PC-9 (cell line): ENCODE measurements at regions not wholly inside any gene's neighbourhood (a gene's known extent, or its start where the extent isn't known, plus 50 kb on each side); places are given as distances from the start of the nearest gene placed in this dataset.
A peak's percentile ranks its signal among the peaks of the same experiment; 100 is the strongest.

ENCODE experiments used
- BruUV-seq: library from RNA; stranded (reverse); fragments of 400-500 nt; replicated peaks from 2 replicates; lab custom pipeline; 2021; lab: Mats Ljungman, UMichigan
- CTCF ChIA-PET: fragments of 300-600 bp; sonication (Branson Sonifier 250); formaldehyde crosslinking; loops from one replicate; lab custom pipeline; 2022; ENCODE audit warnings: antibody characterized with exemption; lab: Charles Lee
- POLR2A ChIA-PET: fragments of 300-600 bp; sonication (Branson Sonifier 250); formaldehyde crosslinking; loops from one replicate; lab custom pipeline; 2022; ENCODE audit warnings: antibody characterized with exemption; ENCODE audit not compliant: unreplicated experiment; lab: Charles Lee
- DNase-seq, 2 experiments: peaks; one replicate each; pipeline versions ENCODE4 v3.0.0 to v3.0.0-alpha.2; 2015 to 2022; ENCODE audit warnings: mixed read lengths in 1 of 2
- H2AFZ ChIP-seq: fragments of 200-600 bp; sonication (generic); 2 replicates; pipeline ENCODE4 v1.8.1; 2017; ENCODE audit warnings: antibody characterized with exemption
- H3F3A ChIP-seq: fragments of 200-600 bp; sonication (generic); 2 replicates; pipeline ENCODE4 v1.8.1; 2017; ENCODE audit warnings: antibody characterized with exemption, mild to moderate bottlenecking, low read depth; ENCODE audit not compliant: insufficient read depth
- H3K27ac ChIP-seq: fragments of 200-600 bp; sonication (generic); 2 replicates; pipeline ENCODE4 v1.6.1; 2016; ENCODE audit warnings: mixed run types
- H3K27me3 ChIP-seq: fragments of 200-600 bp; sonication (generic); 2 replicates; pipeline ENCODE4 v1.6.1; 2016; ENCODE audit warnings: low read depth, mixed run types; ENCODE audit not compliant: insufficient read depth
- H3K36me3 ChIP-seq: fragments of 200-600 bp; sonication (generic); 2 replicates; pipeline ENCODE4 v1.6.1; 2016; ENCODE audit warnings: low read depth, mixed run types
- H3K4me1 ChIP-seq: fragments of 200-600 bp; sonication (generic); replicated peaks from 2 replicates; pipeline ENCODE4 v1.6.1; 2016; ENCODE audit warnings: mixed run types; ENCODE audit not compliant: insufficient read depth
- H3K4me2 ChIP-seq: fragments of 200-600 bp; sonication (generic); 2 replicates; pipeline ENCODE4 v1.6.1; 2017; ENCODE audit warnings: mixed run types
- H3K4me3 ChIP-seq: fragments of 200-600 bp; sonication (generic); 2 replicates; pipeline ENCODE4 v1.6.1; 2016; ENCODE audit warnings: mixed run types
- H3K79me2 ChIP-seq: fragments of 200-600 bp; sonication (generic); 2 replicates; pipeline ENCODE4 v1.6.1; 2017; ENCODE audit warnings: low read depth, mixed run types
- H3K9me2 ChIP-seq: fragments of 200-600 bp; sonication (generic); 2 replicates; pipeline ENCODE4 v1.8.1; 2017; ENCODE audit warnings: mild to moderate bottlenecking; ENCODE audit not compliant: insufficient read depth
- H3K9me3 ChIP-seq: fragments of 200-600 bp; sonication (generic); 2 replicates; pipeline ENCODE4 v1.8.1; 2016; ENCODE audit warnings: low read depth; ENCODE audit not compliant: insufficient read depth
- H4K20me1 ChIP-seq: fragments of 200-600 bp; sonication (generic); 2 replicates; pipeline ENCODE4 v1.8.1; 2017; ENCODE audit not compliant: insufficient read depth
- CTCF ChIP-seq: fragments of 200-600 bp; sonication (generic); conservative IDR thresholded peaks from 2 replicates; pipeline ENCODE4 v1.6.1; 2017; ENCODE audit warnings: mixed run types, antibody characterized with exemption, mild to moderate bottlenecking, moderate library complexity
- EZH2 ChIP-seq: fragments of 200-600 bp; sonication (generic); IDR thresholded peaks from 2 replicates; pipeline ENCODE4 v1.8.0; 2017; ENCODE audit warnings: antibody characterized with exemption, low read depth
- intact Hi-C: fragments of 100-400 bp; cut with micrococcal nuclease; formaldehyde crosslinking; loops from one replicate; pipeline ENCODE4 v1.10.0; 2022; ENCODE audit not compliant: unreplicated experiment

DNA sequence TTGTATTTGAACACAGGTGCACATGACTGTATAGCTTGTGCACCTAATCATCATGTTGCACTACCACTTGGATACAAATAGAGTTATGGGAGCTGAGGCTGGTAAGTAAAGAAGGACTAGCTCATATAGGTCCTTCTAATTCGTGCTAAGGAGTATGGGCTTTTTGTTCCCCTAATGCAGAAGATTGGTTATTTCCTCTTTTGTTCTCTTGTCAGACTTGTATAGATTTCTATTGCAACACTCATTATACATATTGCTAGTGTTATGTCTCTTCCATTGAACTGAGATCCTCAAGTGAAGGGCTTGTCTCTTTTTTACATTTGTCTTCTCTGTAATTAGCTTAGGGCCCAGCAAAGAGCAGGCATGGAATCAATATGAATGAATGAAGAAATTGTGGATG, 54.1 kb upstream of the ARHGAP20 start:
- intact Hi-C loops, result no loop called here

DNA sequence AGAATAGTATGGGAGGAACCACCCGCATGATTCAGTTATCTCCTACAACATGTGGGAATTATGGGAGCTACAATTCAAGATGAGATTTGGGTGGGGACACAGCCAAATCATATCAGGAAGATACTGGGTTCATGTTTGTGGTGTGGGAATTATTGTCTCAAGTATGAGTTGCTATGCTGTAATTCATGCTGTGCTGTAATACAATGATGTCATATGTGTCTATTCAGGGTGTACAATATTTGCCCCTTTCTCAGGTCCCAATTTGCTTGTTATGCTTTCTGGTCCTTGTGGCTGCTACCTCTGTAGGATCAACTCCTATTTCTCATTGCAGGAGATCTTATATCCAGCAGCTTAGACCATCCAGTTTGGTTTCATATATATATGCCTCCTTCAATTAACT, 52.2 kb upstream of the ARHGAP20 start:
- Histone ChIP-seq H3K4me3 (no peak overlapping the region), H3K4me1 (no peaks in the 10 kb centered on the region), H3K9me2 (no peaks in the 10 kb centered on the region), H3K9me3 (no peaks in the 10 kb centered on the region), H3K79me2 (no peaks in the 10 kb centered on the region), H2AFZ (no peak overlapping the region), H4K20me1 (no peaks in the 10 kb centered on the region), H3K4me2 (no peak overlapping the region), H3K27me3 (no peaks in the 10 kb centered on the region), H3F3A (no peaks in the 10 kb centered on the region), H3K36me3 (no peaks in the 10 kb centered on the region), H3K27ac (no peak overlapping the region)
- ChIA-PET CTCF (no interaction called here), POLR2A (no interaction called here)
- peak in 1 of 2 experiments; percentile 21 for DNase-seq
- BruUV-seq, result no TSS peak
- TF ChIP-seq EZH2 (no peak), CTCF (no peak)
- intact Hi-C loops, result no loop called here

More for the DNA sequence above, 54.1 kb upstream of the ARHGAP20 start:
- no TSS peak for BruUV-seq
- CTCF ChIA-PET, result no interaction called here
- Histone ChIP-seq H3F3A (no peaks in the 10 kb centered on the region), H3K9me3 (no peaks in the 10 kb centered on the region), H3K4me3 (no peak overlapping the region), H3K4me2 (no peak overlapping the region), H3K36me3 (no peaks in the 10 kb centered on the region), H3K79me2 (no peaks in the 10 kb centered on the region), H4K20me1 (no peaks in the 10 kb centered on the region), H3K27me3 (no peaks in the 10 kb centered on the region), H3K9me2 (no peaks in the 10 kb centered on the region), H2AFZ (no peak overlapping the region), H3K27ac (no peak overlapping the region), H3K4me1 (no peaks in the 10 kb centered on the region)
- POLR2A ChIA-PET, result no interaction called here
- TF ChIP-seq CTCF (no peak), EZH2 (no peak)
- DNase-seq, result no peak

DNA sequence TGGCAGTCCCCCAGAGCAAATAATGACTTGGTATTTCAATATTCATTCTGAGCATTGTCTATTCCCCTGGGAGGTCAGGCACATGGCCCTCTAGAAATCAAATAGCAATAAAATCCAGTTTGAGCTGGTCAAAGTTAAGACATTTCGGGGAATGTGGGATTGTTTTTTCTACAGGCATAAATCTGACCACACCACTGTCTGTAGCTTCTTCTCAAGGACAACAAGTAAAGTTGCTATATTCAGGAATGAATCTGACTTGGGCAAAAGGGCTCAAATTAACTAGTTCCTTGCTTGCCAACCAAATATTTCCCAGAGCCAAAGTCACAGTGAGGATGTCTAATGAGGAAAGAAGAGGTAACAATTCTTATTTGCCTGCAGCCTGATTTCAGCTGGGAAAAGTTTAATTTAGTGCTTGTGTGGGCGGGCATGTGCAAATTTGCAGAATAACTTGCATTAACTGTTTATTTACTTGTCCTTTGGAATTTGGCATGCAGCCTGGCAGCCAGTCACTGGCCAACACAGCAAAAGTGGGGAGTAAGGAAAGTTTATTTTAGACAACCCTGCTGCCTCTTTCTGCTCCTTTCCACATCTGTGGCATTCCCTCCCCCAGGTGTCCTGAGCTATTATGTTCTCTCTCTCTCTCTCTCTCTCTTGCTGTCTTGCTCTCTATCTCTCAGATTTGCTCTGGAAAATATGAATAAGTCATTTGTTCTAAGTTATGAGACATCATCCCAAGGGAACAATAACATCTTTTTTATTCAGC, 51.2 kb upstream of the ARHGAP20 start:
- Histone ChIP-seq H3K9me2 (no peaks in the 10 kb centered on the region), H3K4me3 (no peak overlapping the region), H3K27me3 (no peaks in the 10 kb centered on the region), H2AFZ (no peak overlapping the region), H3K4me1 (no peaks in the 10 kb centered on the region), H3K4me2 (no peak overlapping the region), H3K27ac (no peak overlapping the region), H3K36me3 (no peaks in the 10 kb centered on the region), H3F3A (no peaks in the 10 kb centered on the region), H4K20me1 (no peaks in the 10 kb centered on the region), H3K9me3 (no peaks in the 10 kb centered on the region), H3K79me2 (no peaks in the 10 kb centered on the region)
- POLR2A ChIA-PET, result no interaction called here
- DNase-seq, result no peak
- intact Hi-C loops, result no loop called here
- CTCF ChIA-PET, result no interaction called here
- BruUV-seq, result no TSS peak
- TF ChIP-seq EZH2 (no peak), CTCF (no peak)
